ENCODE measurements at regions not wholly inside any gene's neighbourhood (a gene's known extent, or its start where the extent isn't known, plus 50 kb on each side); places are given as distances from the start of the nearest gene placed in this dataset.

DNA sequence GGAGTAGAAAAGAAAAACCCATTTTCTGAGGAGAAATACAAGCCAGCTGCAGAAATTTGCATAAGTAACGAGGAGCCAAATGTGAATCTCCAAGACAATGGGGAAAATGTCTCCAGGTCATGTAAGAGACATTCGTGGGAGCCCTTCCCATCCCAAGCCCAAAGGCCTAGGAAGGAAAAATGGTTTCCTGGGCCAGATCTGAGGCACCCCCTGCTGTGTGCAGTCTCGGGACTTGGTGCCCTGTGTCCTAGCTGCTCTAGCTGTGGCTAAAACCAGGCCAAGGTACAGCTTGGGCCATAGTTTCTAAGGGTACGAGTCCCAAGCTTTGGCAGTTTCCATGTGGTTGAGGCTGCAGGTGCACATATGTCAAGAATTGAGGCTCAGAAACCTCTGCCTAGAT, 444.9 kb downstream of the PCDH20 start:
- no peaks in the 10 kb centered on the region for H3K36me3 ChIP-seq (replicated peaks in 1 of 2; ENCODE audit: insufficient read depth in 1 of 2, low read depth in 2 of 2)
- ATAC-seq (no peak), DNase-seq (no peak)
- WGBS, 2 donors = 73 to 81% methylated on average over 4 of the region's 4 CpGs
- intact Hi-C loops (cut with DNase I) = no loop called here
- TF ChIP-seq, protein P1, sequence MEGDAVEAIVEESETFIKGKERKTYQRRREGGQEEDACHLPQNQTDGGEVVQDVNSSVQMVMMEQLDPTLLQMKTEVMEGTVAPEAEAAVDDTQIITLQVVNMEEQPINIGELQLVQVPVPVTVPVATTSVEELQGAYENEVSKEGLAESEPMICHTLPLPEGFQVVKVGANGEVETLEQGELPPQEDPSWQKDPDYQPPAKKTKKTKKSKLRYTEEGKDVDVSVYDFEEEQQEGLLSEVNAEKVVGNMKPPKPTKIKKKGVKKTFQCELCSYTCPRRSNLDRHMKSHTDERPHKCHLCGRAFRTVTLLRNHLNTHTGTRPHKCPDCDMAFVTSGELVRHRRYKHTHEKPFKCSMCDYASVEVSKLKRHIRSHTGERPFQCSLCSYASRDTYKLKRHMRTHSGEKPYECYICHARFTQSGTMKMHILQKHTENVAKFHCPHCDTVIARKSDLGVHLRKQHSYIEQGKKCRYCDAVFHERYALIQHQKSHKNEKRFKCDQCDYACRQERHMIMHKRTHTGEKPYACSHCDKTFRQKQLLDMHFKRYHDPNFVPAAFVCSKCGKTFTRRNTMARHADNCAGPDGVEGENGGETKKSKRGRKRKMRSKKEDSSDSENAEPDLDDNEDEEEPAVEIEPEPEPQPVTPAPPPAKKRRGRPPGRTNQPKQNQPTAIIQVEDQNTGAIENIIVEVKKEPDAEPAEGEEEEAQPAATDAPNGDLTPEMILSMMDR (IDR thresholded peaks at IDR 0.05) = no peak
- TF ChIP-seq POLR2A (IDR thresholded peaks at IDR 0.05) = no peak
- peaks cover 8% of the 10 kb centered on the region for H3K4me1 ChIP-seq
- H3K27ac ChIP-seq = no peak overlapping the region
- H3K27me3 ChIP-seq = no peaks in the 10 kb centered on the region
- no peaks in the 10 kb centered on the region for H3K9me3 ChIP-seq
- H3K4me3 ChIP-seq = no peak overlapping the region

DNA sequence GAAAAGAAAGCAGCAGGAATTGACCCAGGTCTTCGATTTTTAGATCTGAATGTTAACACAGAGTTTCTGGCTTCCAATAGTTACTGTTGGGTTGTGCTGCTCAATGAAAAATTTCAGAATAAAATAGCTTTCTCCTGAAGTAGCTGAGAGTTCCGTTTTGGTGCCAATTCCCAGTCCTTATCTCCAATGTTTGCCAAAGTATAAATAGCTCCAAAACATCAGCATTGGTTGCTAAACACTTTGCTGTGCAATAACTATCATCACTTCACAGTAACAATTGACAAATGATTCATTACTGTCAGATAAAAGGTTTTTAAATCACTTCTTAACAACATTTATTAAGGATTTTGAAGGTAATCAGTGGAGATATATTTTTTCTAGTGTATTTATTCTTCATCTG, 446.0 kb downstream of the PCDH20 start:
- 5 to 13% methylated on average over 2 of the region's 2 CpGs for WGBS, 2 donors
- DNase-seq = peak in 1 of 4 donors; percentile 3
- Histone ChIP-seq H3K4me3 (no peak overlapping the region), H3K27ac (no peak overlapping the region), H3K36me3 (replicated peaks in 1 of 2; ENCODE audit: insufficient read depth in 1 of 2, low read depth in 2 of 2) (no peaks in the 10 kb centered on the region), H3K9me3 (no peaks in the 10 kb centered on the region), H3K4me1 (peaks cover 8% of the 10 kb centered on the region), H3K27me3 (no peaks in the 10 kb centered on the region)
- intact Hi-C loops (cut with DNase I) = no loop called here
- no peak for TF ChIP-seq POLR2A (IDR thresholded peaks at IDR 0.05)
- TF ChIP-seq, protein P1 (IDR thresholded peaks at IDR 0.05) = no peak
- ATAC-seq = peak; percentile 50

DNA sequence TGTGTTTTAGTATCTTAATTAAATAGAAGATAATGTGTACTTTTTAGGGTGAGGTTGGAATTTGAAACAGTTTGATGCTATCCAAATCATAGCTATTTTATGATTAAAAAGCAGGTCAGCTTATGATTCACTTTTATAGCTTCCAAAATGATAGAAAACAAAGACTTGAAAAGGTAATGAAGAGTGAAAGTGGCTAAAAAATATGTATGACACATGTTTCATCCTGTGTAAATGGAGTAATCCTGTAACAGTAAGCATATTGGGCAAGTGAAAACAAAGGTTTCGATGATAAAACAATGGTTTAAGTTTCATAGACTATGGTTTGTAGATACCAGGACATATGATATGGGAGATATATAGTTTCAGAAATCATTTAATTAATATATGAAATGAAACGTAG, 456.2 kb downstream of the PCDH20 start:
- 67 to 76% methylated on average over 2 of the region's 2 CpGs for WGBS, 2 donors
- TF ChIP-seq, protein P1 (IDR thresholded peaks at IDR 0.05) = no peak
- TF ChIP-seq POLR2A (IDR thresholded peaks at IDR 0.05) = no peak
- Histone ChIP-seq H3K27ac (no peak overlapping the region), H3K4me3 (no peak overlapping the region), H3K36me3 (replicated peaks in 1 of 2; ENCODE audit: insufficient read depth in 1 of 2, low read depth in 2 of 2) (no peaks in the 10 kb centered on the region), H3K4me1 (no peaks in the 10 kb centered on the region), H3K9me3 (no peaks in the 10 kb centered on the region), H3K27me3 (no peaks in the 10 kb centered on the region)
- DNase-seq (no peak), ATAC-seq (no peak)
- intact Hi-C loops (cut with DNase I) = no loop called here

DNA sequence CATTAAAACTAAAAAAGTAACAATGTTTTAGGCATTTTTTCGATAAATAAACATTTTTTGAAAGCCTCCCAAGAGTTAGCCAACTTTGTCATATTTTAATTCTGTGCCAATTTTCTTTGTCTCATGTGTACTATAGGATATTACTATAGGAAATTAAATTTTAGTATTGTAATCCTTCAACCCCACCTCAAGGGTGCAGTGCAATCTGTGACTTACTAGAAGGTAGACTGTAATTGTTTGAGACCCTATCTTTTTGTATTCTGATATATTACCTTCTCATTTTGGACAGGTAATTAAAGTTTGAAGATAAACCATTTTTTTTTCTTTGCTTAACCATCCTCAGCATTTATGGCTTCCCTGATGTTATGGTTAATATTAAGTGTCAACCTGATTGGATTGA, 457.8 kb downstream of the PCDH20 start:
- WGBS, 2 donors = 18 to 30% methylated on average over 1 of the region's 1 CpG
- Histone ChIP-seq H3K36me3 (replicated peaks in 1 of 2; ENCODE audit: insufficient read depth in 1 of 2, low read depth in 2 of 2) (no peaks in the 10 kb centered on the region), H3K27ac (no peak overlapping the region), H3K4me1 (no peaks in the 10 kb centered on the region), H3K27me3 (no peaks in the 10 kb centered on the region), H3K4me3 (no peak overlapping the region), H3K9me3 (no peaks in the 10 kb centered on the region)
- intact Hi-C loops (cut with DNase I) = no loop called here
- TF ChIP-seq, protein P1 (IDR thresholded peaks at IDR 0.05) = no peak
- no peak for TF ChIP-seq POLR2A (IDR thresholded peaks at IDR 0.05)
- no peak for ATAC-seq
- DNase-seq = no peak

DNA sequence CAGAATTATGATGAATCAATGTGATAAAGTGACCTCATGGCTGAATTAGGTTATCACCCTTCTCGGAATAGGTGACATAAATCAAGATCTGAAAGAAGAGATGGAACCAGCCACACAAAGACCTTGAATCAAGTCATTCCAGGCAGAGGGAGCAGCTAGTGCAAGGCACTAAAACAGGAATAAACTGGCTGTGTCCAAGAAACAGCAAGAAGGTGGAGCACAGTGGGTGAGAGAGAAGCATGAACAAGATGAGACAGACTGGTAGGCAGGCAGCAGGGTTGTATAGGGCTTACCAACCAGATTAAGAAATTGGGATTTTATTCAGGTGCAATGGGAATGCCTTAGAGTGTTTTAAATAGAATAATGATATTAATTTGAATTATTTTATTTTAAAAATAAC, 470.3 kb downstream of the PCDH20 start:
- Histone ChIP-seq H3K4me1 (no peaks in the 10 kb centered on the region), H3K4me3 (no peak overlapping the region), H3K27ac (no peak overlapping the region), H3K9me3 (no peaks in the 10 kb centered on the region), H3K36me3 (replicated peaks in 1 of 2; ENCODE audit: insufficient read depth in 1 of 2, low read depth in 2 of 2) (no peaks in the 10 kb centered on the region), H3K27me3 (no peaks in the 10 kb centered on the region)
- DNase-seq (no peak), ATAC-seq (no peak)
- TF ChIP-seq, protein P1 (IDR thresholded peaks at IDR 0.05) = no peak
- TF ChIP-seq POLR2A (IDR thresholded peaks at IDR 0.05) = no peak
- intact Hi-C loops (cut with DNase I) = no loop called here
- 0 to 69% methylated on average over 1 of the region's 1 CpG for WGBS, 2 donors

Measured in body of pancreas (tissue), 4 donors.